HepG2 (cell line): ENCODE measurements at regions not wholly inside any gene's neighbourhood (a gene's known extent, or its start where the extent isn't known, plus 50 kb on each side); places are given as distances from the start of the nearest gene placed in this dataset.

ENCODE experiments used
- BHLHE40 ChIP-seq: IDR thresholded peaks from 2 replicates; pipeline ENCODE4 v1.6.1; 2011; ENCODE audit warnings: low read length, improper control_type of control experiment
- BORCS8-MEF2B ChIP-seq: sonication (generic); formaldehyde crosslinking; IDR thresholded peaks from 2 replicates; pipeline ENCODE4 v1.8.0; 2022; ENCODE audit warnings: mild to moderate bottlenecking, missing genetic modification reagents
- DNMT3B ChIP-seq: conservative IDR thresholded peaks from 2 replicates; pipeline ENCODE4 v1.6.1; 2016; ENCODE audit warnings: missing biosample characterization, control low read depth
- DR1 ChIP-seq: sonication (generic); formaldehyde crosslinking; IDR thresholded peaks from 2 replicates; pipeline ENCODE4 v1.8.0; 2021; ENCODE audit warnings: mild to moderate bottlenecking, missing genetic modification reagents, inconsistent platforms
- HCFC1 ChIP-seq: fragments of 150-350 bp; IDR thresholded peaks from 2 replicates; pipeline ENCODE4 v1.6.1; 2014; ENCODE audit warnings: low read depth, low read length
- JUNB ChIP-seq: sonication (generic); formaldehyde crosslinking; IDR thresholded peaks from 2 replicates; pipeline ENCODE4 v1.8.0; 2022; ENCODE audit warnings: missing genetic modification reagents, mild to moderate bottlenecking, borderline replicate concordance
- NFE2 ChIP-seq: sonication (generic); formaldehyde crosslinking; IDR thresholded peaks from 2 replicates; pipeline ENCODE4 v1.4.0; 2020; ENCODE audit warnings: missing genetic modification reagents
- RAD21 ChIP-seq: fragments of 450-650 bp; formaldehyde crosslinking; IDR thresholded peaks from 2 replicates; pipeline ENCODE4 v1.5.0; 2020; ENCODE audit warnings: mild to moderate bottlenecking
- ZBTB42 ChIP-seq: sonication (generic); formaldehyde crosslinking; IDR thresholded peaks from 2 replicates; pipeline ENCODE4 v1.5.0; 2020; ENCODE audit warnings: mild to moderate bottlenecking, missing genetic modification reagents
- ZNF230 ChIP-seq: sonication (generic); formaldehyde crosslinking; IDR thresholded peaks from 2 replicates; pipeline ENCODE4 v1.4.0; 2020; ENCODE audit warnings: mild to moderate bottlenecking, missing genetic modification reagents
- ZNF235 ChIP-seq: sonication (generic); formaldehyde crosslinking; IDR thresholded peaks from 2 replicates; pipeline ENCODE4 v1.8.1; 2023; ENCODE audit warnings: mild to moderate bottlenecking, missing genetic modification reagents, borderline replicate concordance
- ZNF251 ChIP-seq: sonication (generic); formaldehyde crosslinking; IDR thresholded peaks from 2 replicates; pipeline ENCODE4 v1.9.0; 2021; ENCODE audit warnings: mild to moderate bottlenecking, missing genetic modification reagents
- ZNF546 ChIP-seq: sonication (generic); formaldehyde crosslinking; conservative IDR thresholded peaks from 2 replicates; pipeline ENCODE4 v1.8.1; 2023; ENCODE audit warnings: mild to moderate bottlenecking, missing genetic modification reagents
- ZNF605 ChIP-seq: sonication (generic); formaldehyde crosslinking; IDR thresholded peaks from 2 replicates; pipeline ENCODE4 v1.8.0; 2022; ENCODE audit warnings: mild to moderate bottlenecking, missing genetic modification reagents
- ZNF7 ChIP-seq: IDR thresholded peaks from 2 replicates; pipeline ENCODE4 v1.6.1; 2016; ENCODE audit warnings: missing biosample characterization, missing genetic modification reagents
- ZNF788 ChIP-seq: sonication (generic); formaldehyde crosslinking; IDR thresholded peaks from 2 replicates; pipeline ENCODE4 v1.5.0; 2020; ENCODE audit warnings: mild to moderate bottlenecking, missing genetic modification reagents, borderline replicate concordance
- ZNF850 ChIP-seq: sonication (generic); formaldehyde crosslinking; conservative IDR thresholded peaks from 2 replicates; pipeline ENCODE4 v1.9.0; 2021; ENCODE audit warnings: mild to moderate bottlenecking, missing genetic modification reagents
- ZNF879 ChIP-seq: sonication (generic); formaldehyde crosslinking; IDR thresholded peaks from 2 replicates; pipeline ENCODE4 v1.8.1; 2023; ENCODE audit warnings: missing genetic modification reagents
- TF ChIP-seq, protein P1 (sequence below): sonication (generic); formaldehyde crosslinking; conservative IDR thresholded peaks from 2 replicates; pipeline ENCODE4 v1.4.0; 2020; ENCODE audit warnings: mild to moderate bottlenecking, missing genetic modification reagents, moderate library complexity
- TF ChIP-seq, protein P2 (sequence below): sonication (generic); formaldehyde crosslinking; IDR thresholded peaks from 2 replicates; pipeline ENCODE4 v1.4.0; 2020; ENCODE audit warnings: missing genetic modification reagents, mild to moderate bottlenecking, borderline replicate concordance

DNA sequence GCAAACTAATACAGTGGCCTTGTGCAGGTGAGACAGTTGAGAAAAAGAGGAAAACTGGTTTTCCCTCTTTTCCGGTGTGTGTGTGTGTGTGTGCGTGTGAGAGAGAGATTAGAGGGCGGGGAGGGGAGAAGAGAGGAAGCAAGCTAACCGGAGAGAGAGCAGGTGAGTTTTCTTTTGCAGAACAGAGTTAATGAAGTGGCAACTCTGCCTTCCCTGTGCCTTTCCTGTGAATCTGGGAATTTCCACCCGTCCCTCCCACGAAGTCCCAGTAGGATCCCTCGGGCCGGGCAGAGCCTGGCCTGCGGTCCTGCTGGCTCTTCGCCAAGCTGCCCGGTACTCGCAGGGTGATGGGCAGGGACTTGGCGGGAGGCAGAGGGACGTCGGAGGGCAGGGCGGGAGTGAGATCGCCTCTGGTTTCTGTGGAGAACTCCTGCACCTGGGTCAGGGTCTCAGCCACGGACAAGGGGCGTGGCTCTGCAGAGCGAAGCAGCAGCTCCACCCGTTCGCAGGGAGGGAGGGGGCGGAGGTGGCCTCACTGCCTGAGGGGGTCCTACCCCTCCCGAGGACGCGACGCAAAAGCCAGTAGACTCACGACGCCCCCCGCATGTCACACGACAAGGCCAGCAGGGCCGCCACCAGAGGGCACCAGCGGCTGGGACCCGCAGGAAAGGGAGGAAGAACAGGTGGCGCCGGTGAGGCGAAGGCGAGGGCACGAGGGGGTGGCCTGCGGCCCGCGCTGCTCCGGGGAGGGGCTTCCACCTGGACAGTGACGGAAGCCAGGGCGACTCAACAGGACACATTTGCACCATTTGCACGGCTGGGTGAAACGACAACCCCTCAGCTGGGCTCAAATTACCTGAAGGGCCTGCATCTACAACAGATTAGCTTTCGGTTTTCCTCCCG lies 51.2 kb upstream of the RNF182 start (continued):
- peak; percentile 90; the same call in 1 of the 2 replicates for TF ChIP-seq ZNF546 (CRISPR knock-in tag)
- no peak for TF ChIP-seq ZNF850 (CRISPR knock-in tag)
- TF ChIP-seq ZNF605 (CRISPR knock-in tag) = peak; percentile 99; the same call in 1 of the 2 replicates
- TF ChIP-seq DR1 (CRISPR knock-in tag) = no peak
- peak; percentile 33; the same call in 1 of the 2 replicates for TF ChIP-seq ZNF7
- no peak for TF ChIP-seq DNMT3B (CRISPR knock-in tag)
- no peak; the same call in none of the 2 replicates for TF ChIP-seq ZBTB42 (CRISPR knock-in tag)
- peak; percentile 40; the same call in 1 of the 2 replicates for TF ChIP-seq JUNB (CRISPR knock-in tag)
- peak; percentile 73 for TF ChIP-seq RAD21 (CRISPR knock-in tag)
- peak; percentile 99 for TF ChIP-seq BORCS8-MEF2B (CRISPR knock-in tag)
- no peak for TF ChIP-seq HCFC1
- TF ChIP-seq BHLHE40 = no peak
- 0 out of 2 replicates have a peak, but pooled peaks have one; percentile 78 for TF ChIP-seq ZNF235 (CRISPR knock-in tag)
- peak; percentile 93; the same call in 1 of the 2 replicates for TF ChIP-seq ZNF879 (CRISPR knock-in tag)
- TF ChIP-seq ZNF230 (CRISPR knock-in tag) = peak; percentile 78
- no peak for TF ChIP-seq NFE2 (CRISPR knock-in tag)
- no peak for TF ChIP-seq ZNF251 (CRISPR knock-in tag)
- TF ChIP-seq, protein P1, sequence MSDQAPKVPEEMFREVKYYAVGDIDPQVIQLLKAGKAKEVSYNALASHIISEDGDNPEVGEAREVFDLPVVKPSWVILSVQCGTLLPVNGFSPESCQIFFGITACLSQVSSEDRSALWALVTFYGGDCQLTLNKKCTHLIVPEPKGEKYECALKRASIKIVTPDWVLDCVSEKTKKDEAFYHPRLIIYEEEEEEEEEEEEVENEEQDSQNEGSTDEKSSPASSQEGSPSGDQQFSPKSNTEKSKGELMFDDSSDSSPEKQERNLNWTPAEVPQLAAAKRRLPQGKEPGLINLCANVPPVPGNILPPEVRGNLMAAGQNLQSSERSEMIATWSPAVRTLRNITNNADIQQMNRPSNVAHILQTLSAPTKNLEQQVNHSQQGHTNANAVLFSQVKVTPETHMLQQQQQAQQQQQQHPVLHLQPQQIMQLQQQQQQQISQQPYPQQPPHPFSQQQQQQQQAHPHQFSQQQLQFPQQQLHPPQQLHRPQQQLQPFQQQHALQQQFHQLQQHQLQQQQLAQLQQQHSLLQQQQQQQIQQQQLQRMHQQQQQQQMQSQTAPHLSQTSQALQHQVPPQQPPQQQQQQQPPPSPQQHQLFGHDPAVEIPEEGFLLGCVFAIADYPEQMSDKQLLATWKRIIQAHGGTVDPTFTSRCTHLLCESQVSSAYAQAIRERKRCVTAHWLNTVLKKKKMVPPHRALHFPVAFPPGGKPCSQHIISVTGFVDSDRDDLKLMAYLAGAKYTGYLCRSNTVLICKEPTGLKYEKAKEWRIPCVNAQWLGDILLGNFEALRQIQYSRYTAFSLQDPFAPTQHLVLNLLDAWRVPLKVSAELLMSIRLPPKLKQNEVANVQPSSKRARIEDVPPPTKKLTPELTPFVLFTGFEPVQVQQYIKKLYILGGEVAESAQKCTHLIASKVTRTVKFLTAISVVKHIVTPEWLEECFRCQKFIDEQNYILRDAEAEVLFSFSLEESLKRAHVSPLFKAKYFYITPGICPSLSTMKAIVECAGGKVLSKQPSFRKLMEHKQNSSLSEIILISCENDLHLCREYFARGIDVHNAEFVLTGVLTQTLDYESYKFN = peak; percentile 58; the same call in 1 of the 2 replicates
- TF ChIP-seq ZNF788 (CRISPR knock-in tag) = peak; percentile 84; the same call in 1 of the 2 replicates
- TF ChIP-seq, protein P2, sequence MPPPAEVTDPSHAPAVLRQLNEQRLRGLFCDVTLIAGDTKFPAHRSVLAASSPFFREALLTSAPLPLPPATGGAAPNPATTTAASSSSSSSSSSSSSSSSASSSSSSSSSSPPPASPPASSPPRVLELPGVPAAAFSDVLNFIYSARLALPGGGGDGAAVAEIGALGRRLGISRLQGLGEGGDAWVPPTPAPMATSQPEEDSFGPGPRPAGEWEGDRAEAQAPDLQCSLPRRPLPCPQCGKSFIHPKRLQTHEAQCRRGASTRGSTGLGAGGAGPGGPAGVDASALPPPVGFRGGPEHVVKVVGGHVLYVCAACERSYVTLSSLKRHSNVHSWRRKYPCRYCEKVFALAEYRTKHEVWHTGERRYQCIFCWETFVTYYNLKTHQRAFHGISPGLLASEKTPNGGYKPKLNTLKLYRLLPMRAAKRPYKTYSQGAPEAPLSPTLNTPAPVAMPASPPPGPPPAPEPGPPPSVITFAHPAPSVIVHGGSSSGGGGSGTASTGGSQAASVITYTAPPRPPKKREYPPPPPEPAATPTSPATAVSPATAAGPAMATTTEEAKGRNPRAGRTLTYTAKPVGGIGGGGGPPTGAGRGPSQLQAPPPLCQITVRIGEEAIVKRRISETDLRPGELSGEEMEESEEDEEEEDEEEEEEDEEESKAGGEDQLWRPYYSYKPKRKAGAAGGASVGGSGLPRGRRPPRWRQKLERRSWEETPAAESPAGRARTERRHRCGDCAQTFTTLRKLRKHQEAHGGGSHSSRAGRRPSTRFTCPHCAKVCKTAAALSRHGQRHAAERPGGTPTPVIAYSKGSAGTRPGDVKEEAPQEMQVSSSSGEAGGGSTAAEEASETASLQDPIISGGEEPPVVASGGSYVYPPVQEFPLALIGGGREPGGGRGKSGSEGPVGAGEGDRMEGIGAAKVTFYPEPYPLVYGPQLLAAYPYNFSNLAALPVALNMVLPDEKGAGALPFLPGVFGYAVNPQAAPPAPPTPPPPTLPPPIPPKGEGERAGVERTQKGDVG (CRISPR knock-in tag) = peak; percentile 97
